HepG2 (cell line): ENCODE measurements at regions not wholly inside any gene's neighbourhood (a gene's known extent, or its start where the extent isn't known, plus 50 kb on each side); places are given as distances from the start of the nearest gene placed in this dataset.

Experiments
- ATAC-seq: fragments of 200-7000 bp; cut with Tn5 transposase; 3 replicates; pipeline ENCODE4 v1.9.1; 2020; ENCODE audit warnings: mild to moderate bottlenecking, moderate library complexity
- BruUV-seq: library from RNA; stranded (reverse); fragments of 400-500 nt; replicated peaks from 2 replicates; lab custom pipeline; 2021; lab: Mats Ljungman, UMichigan
- CTCF ChIA-PET: fragments of 300-600 bp; formaldehyde crosslinking; extraction: SDS; loops from one replicate; lab custom pipeline; 2021; ENCODE audit warnings: low total read pairs, inconsistent platforms, low intra/inter-chr PET ratio; lab: Yijun Ruan, JAX
- POLR2A ChIA-PET: fragments of 350-600 bp; sonication (Branson Sonifier 250); formaldehyde crosslinking; loops from one replicate; lab custom pipeline; 2020; ENCODE audit warnings: antibody characterized with exemption, inconsistent platforms; lab: Yijun Ruan, JAX
- DNase-seq: peaks from one replicate; pipeline ENCODE4 v3.0.0-alpha.2; 2015; ENCODE audit warnings: low spot score
- FAIRE-seq: peaks from 3 replicates; lab custom pipeline; 2011; peaks lifted over from hg19 to GRCh38; lab: Jason Lieb, UNC
- H2AFZ ChIP-seq: one replicate; pipeline ENCODE4 v1.6.1; 2011; ENCODE audit warnings: low read length, inconsistent platforms
- H3K27ac ChIP-seq: fragments of 300-600 bp; 3 replicates; pipeline ENCODE4 v1.8.0; 2011; ENCODE audit warnings: mixed run types, mild to moderate bottlenecking, mixed read lengths, low read length, inconsistent platforms; ENCODE audit not compliant: insufficient read depth; ENCODE audit errors: extremely low read length
- H3K27me3 ChIP-seq, 2 experiments: fragments of 200-600 bp in 1 of 2; 2 replicates in 1 of 2; 3 replicates in 1 of 2; pipeline versions ENCODE4 v1.6.0 to v1.8.0; 2011; ENCODE audit warnings: low read length in 2 of 2, mild to moderate bottlenecking in 2 of 2, moderate library complexity in 2 of 2, inconsistent platforms in 1 of 2; ENCODE audit not compliant: insufficient read depth in 2 of 2, control insufficient read depth in 1 of 2
- H3K36me3 ChIP-seq, 2 experiments: fragments of 200-600 bp in 1 of 2; replicated peaks in 1 of 2; 2 replicates in 1 of 2; 3 replicates in 1 of 2; pipeline versions ENCODE4 v1.5.1 to v1.8.0; 2011; ENCODE audit warnings: low read length in 2 of 2, inconsistent platforms in 1 of 2; ENCODE audit not compliant: insufficient read depth in 2 of 2, control insufficient read depth in 1 of 2
- H3K4me1 ChIP-seq: 2 replicates; pipeline ENCODE4 v1.5.1; 2012; ENCODE audit warnings: low read length, inconsistent platforms; ENCODE audit not compliant: insufficient read depth
- H3K4me2 ChIP-seq: 2 replicates; pipeline ENCODE4 v1.6.0; 2011; ENCODE audit warnings: low read depth, low read length, inconsistent platforms
- H3K4me3 ChIP-seq, 3 experiments: fragments of 200-600 bp in 1 of 3; sonication (generic), shearing (Covaris generic) in 1 of 3; replicated peaks in 1 of 3; 2 replicates each; pipeline ENCODE4 v1.5.1; 2011 to 2016; ENCODE audit warnings: low read length in 3 of 3, inconsistent platforms in 2 of 3, low read depth in 2 of 3, mild to moderate bottlenecking in 2 of 3, control low read depth in 1 of 3, mixed read lengths in 1 of 3; ENCODE audit not compliant: insufficient read depth in 1 of 3
- H3K79me2 ChIP-seq: one replicate; pipeline ENCODE4 v1.6.1; 2011; ENCODE audit warnings: low read length, inconsistent platforms; ENCODE audit not compliant: insufficient read depth
- H3K9ac ChIP-seq: 2 replicates; pipeline ENCODE4 v1.6.0; 2011; ENCODE audit warnings: mild to moderate bottlenecking, low read depth, low read length, inconsistent platforms; ENCODE audit not compliant: insufficient read depth
- H3K9me3 ChIP-seq: 2 replicates; pipeline ENCODE4 v1.5.1; 2012; ENCODE audit warnings: mild to moderate bottlenecking, low read length
- H4K20me1 ChIP-seq: 2 replicates; pipeline ENCODE4 v1.6.0; 2011; ENCODE audit warnings: inconsistent platforms, mild to moderate bottlenecking, low read length, moderate library complexity; ENCODE audit not compliant: insufficient read depth
- CC2D1A ChIP-seq: sonication (generic); formaldehyde crosslinking; IDR thresholded peaks from 2 replicates; pipeline ENCODE4 v1.8.1; 2023; ENCODE audit warnings: mild to moderate bottlenecking, missing genetic modification reagents
- CCAR2 ChIP-seq: fragments of 200-400 bp; formaldehyde crosslinking; optimal IDR thresholded peaks from 2 replicates; pipeline ENCODE3; 2018; ENCODE audit warnings: low read depth, mild to moderate bottlenecking, low read length, moderate library complexity
- HNRNPK ChIP-seq: fragments of 200-400 bp; formaldehyde crosslinking; IDR thresholded peaks from 2 replicates; pipeline ENCODE4 v1.6.1; 2018; ENCODE audit warnings: low read length, low read depth, moderate library complexity, mild to moderate bottlenecking; ENCODE audit not compliant: poor library complexity, severe bottlenecking
- PHF5A ChIP-seq: IDR thresholded peaks from one replicate; pipeline ENCODE4 v1.6.1; 2018; ENCODE audit warnings: low read depth, missing genetic modification reagents; ENCODE audit not compliant: unreplicated experiment
- PRPF4 ChIP-seq: fragments of 200-400 bp; formaldehyde crosslinking; IDR thresholded peaks from 2 replicates; pipeline ENCODE4 v1.6.1; 2016; ENCODE audit warnings: low read length, low read depth; ENCODE audit not compliant: poor library complexity, severe bottlenecking
- SMARCC2 ChIP-seq: fragments of 450-650 bp; IDR thresholded peaks from 2 replicates; pipeline ENCODE4 v1.6.1; 2017; ENCODE audit warnings: antibody characterized with exemption, mild to moderate bottlenecking
- TBP ChIP-seq: sonication (generic); formaldehyde crosslinking; IDR thresholded peaks from 2 replicates; pipeline ENCODE4 v1.5.0; 2020; ENCODE audit warnings: missing genetic modification reagents
- TBX2 ChIP-seq: sonication (generic); formaldehyde crosslinking; IDR thresholded peaks from 2 replicates; pipeline ENCODE4 v1.5.0; 2020; ENCODE audit warnings: missing genetic modification reagents, mild to moderate bottlenecking, borderline replicate concordance
- THAP7 ChIP-seq: sonication (generic); formaldehyde crosslinking; IDR thresholded peaks from 2 replicates; pipeline ENCODE4 v1.8.1; 2023; ENCODE audit warnings: mild to moderate bottlenecking, missing genetic modification reagents
- ZBTB40 ChIP-seq, 2 experiments: fragments of 450-650 bp in 1 of 2; sonication (generic) in 1 of 2; formaldehyde crosslinking in 1 of 2; IDR thresholded peaks; 2 replicates each; pipeline versions ENCODE4 v1.6.1 to v1.8.0; 2016 to 2022; ENCODE audit warnings: antibody characterized with exemption in 1 of 2, mild to moderate bottlenecking in 1 of 2, missing genetic modification reagents in 1 of 2
- ZFP41 ChIP-seq: sonication (generic); formaldehyde crosslinking; IDR thresholded peaks from 2 replicates; pipeline ENCODE4 v1.4.0; 2020; ENCODE audit warnings: mild to moderate bottlenecking, missing genetic modification reagents, borderline replicate concordance
- ZNF138 ChIP-seq: sonication (generic); formaldehyde crosslinking; IDR thresholded peaks from 2 replicates; pipeline ENCODE4 v1.5.0; 2020; ENCODE audit warnings: mild to moderate bottlenecking, low read depth, missing genetic modification reagents
- ZSCAN22 ChIP-seq: sonication (generic); formaldehyde crosslinking; IDR thresholded peaks from 2 replicates; pipeline ENCODE4 v1.4.0; 2020; ENCODE audit warnings: mild to moderate bottlenecking, missing genetic modification reagents
- WGBS: methylation state at CpG from one replicate; pipeline ENCODE4 v1.1.6; 2017; ENCODE audit warnings: low lambda C conversion rate; 5-methylcytosine and 5-hydroxymethylcytosine counted together
- in situ Hi-C: cut with HindIII; loops from 2 replicates; pipeline ENCODE4 v1.10.0; 2017; ENCODE audit warnings: low pct_unique_long_range_greater_than_20kb; ENCODE audit not compliant: extremely low pct_ligation_motif_present
- intact Hi-C: fragments of 100-400 bp; cut with micrococcal nuclease; formaldehyde crosslinking; loops from one replicate; pipeline ENCODE4 v1.10.0; 2022; ENCODE audit not compliant: unreplicated experiment
- TF ChIP-seq, protein P1 (sequence below): sonication (generic); formaldehyde crosslinking; conservative IDR thresholded peaks from 2 replicates; pipeline ENCODE4 v1.5.0; 2020; ENCODE audit warnings: missing genetic modification reagents

GRCh38 chr1:73517603-73518191 lies 680.3 kb downstream of the LRRIQ3 start:
- Histone ChIP-seq H4K20me1 (no peaks in the 10 kb centered on the region), H3K4me1 (no peaks in the 10 kb centered on the region), H3K4me3 (no peak overlapping the region), H2AFZ (no peak overlapping the region), H3K4me2 (no peak overlapping the region), H3K27me3 (no peaks in the 10 kb centered on the region), H3K27ac (no peak overlapping the region), H3K79me2 (no peaks in the 10 kb centered on the region), H3K9ac (no peak overlapping the region), H3K36me3 (no peaks in the 10 kb centered on the region), H3K9me3 (peaks cover 54% of the 10 kb centered on the region)
- no TSS peak for BruUV-seq
- ChIA-PET POLR2A (no interaction called here), CTCF (no interaction called here)
- WGBS: 4% methylated on average over 3 of the region's 3 CpGs
- in situ Hi-C loops: no loop called here
- ATAC-seq (no peak), FAIRE-seq (no peak), DNase-seq (no peak)
- intact Hi-C loops: no loop called here
- TF ChIP-seq HNRNPK (no peak), ZBTB40 (IDR thresholded peaks at IDR 0.05) (no peak), ZBTB40 (CRISPR knock-in tag; IDR thresholded peaks at IDR 0.05) (no peak), TBP (CRISPR knock-in tag) (no peak), ZNF138 (CRISPR knock-in tag) (no peak), THAP7 (CRISPR knock-in tag) (no peak), CC2D1A (no peak), PRPF4 (no peak), ZSCAN22 (no peak), PHF5A (CRISPR knock-in tag) (no peak), CCAR2 (no peak), SMARCC2 (no peak), TBX2 (no peak), ZFP41 (CRISPR knock-in tag) (no peak)
- TF ChIP-seq, protein P1, sequence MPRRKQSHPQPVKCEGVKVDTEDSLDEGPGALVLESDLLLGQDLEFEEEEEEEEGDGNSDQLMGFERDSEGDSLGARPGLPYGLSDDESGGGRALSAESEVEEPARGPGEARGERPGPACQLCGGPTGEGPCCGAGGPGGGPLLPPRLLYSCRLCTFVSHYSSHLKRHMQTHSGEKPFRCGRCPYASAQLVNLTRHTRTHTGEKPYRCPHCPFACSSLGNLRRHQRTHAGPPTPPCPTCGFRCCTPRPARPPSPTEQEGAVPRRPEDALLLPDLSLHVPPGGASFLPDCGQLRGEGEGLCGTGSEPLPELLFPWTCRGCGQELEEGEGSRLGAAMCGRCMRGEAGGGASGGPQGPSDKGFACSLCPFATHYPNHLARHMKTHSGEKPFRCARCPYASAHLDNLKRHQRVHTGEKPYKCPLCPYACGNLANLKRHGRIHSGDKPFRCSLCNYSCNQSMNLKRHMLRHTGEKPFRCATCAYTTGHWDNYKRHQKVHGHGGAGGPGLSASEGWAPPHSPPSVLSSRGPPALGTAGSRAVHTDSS (CRISPR knock-in tag): no peak
